NCI-H2196 (cell line): ENCODE measurements at regions not wholly inside any gene's neighbourhood (a gene's known extent, or its start where the extent isn't known, plus 50 kb on each side); places are given as distances from the start of the nearest gene placed in this dataset.

Experiments
- DNase-seq: peaks from one replicate; lab custom pipeline; 2025; ENCODE audit not compliant: unreplicated experiment; lab: John Stamatoyannopoulos, UW

DNA sequence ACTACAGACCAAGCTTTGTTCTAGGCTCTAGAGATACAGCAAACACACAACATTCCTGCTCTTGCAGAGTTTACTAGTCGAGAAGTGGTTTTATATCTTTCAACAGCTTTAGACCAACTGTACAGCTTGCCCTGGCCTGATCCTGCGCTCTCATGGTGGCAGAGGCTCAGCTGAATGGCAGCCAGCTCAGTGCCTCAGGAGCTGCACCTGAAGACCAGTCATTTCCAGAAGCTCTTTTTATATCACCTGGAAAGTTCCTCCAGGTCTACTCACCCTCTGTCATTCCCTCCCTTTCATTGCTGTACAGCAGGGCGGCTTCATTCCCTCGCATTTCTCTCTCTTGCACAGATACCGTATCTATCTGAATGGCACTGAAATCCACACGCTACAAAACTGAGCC is 319.8 kb downstream of the GATA3 start:
- no peak for DNase-seq

DNA sequence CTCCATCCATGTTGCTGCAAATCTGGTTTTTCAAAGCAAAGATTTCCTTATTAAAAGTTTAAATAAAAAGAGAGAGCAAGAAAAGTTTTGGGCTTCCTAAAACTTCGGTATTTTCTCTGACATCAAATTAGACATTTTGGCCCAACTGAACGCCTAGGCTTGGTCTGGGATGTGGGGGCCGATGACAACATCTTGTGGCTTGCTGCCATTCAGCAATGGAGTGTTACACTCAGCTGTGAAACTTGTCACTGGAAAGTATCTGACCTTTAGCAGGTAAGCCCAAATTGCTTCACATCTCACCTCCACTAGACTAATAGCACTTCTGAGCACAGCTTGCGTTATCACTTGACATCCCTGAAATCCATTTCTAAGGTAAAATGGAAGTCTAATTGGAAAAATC is 320.6 kb downstream of the GATA3 start:
- DNase-seq = no peak

GRCh38 chr10:8378198-8378983 is 323.9 kb downstream of the GATA3 start:
- no peak for DNase-seq

DNA sequence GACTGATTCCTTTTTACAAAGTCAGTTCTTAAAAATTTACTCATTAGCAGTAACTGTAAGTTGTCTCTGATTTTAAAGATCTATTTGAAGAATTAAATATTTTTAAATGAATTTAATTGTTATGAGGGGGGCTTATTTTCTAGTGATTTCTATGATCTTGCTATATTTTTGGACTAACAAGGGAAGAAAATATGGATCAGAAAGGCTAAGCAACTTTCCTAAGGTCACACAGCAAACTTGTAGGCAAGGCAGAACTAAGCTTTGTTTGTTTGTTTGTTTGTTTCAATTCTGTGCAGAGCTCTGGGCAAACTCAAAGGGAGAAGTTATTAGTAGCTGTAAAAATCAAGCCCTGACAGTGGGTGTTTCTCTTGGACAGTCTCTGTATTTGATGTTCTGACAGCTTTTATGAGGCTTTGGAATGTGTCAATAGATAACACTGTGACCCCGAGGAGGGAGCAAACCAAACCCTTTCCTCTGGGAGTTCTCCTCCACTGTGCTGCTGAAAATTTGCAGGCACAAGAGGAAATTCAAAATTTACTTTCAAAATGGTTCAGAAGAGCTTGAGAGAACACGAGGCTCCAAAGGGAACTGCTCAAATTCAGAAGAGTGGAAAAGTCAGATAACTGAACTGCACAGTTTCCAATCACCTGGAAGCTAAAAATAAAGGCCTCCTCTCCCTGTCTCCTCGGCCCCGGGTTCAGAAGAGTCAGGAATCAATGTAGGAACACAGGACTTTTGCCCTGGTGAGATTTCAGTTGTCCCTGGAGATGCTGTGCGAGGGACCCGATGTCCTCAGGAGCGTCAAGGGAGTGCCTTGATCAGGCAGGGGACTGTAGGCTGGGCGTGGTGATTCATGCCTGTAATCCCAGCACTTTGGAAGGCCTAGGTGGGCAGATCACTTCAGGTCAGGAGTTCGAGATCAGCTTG is 325.7 kb downstream of the GATA3 start:
- DNase-seq = no peak

DNA sequence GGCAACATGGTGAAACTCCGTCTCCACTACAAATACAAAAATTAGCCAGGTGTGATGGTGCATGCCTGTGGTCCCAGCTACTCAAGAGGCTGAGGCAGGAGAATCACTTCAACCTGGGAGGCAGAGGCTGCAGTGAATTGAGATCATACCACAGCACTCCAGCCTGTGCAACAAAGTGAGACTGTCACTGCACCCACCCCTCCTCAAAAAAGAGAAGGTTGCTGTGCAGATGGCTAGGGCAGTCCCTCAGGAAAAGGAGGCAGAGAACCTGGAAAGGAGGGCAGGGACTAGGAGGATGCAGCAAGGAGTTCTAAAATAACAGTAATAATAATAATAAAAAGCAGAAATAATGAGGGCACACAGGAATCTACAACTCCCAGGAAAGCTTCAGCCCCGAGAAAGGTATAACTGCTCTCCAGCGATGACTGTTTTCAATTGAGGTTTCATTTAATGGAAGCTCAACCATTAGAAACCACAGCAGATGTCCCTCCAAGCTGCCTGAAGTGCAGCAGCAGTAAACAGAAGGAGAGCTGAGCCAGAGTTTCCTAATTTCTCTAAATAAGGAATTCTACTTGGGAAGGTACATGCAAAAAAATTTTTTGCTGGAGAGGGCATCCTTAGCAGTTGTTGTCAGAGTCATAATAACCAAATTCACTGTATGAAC is 326.5 kb downstream of the GATA3 start:
- no peak for DNase-seq

- no peak for DNase-seq
Measured at GRCh38 chr10:8386781-8387180, 332.3 kb downstream of the GATA3 start.

DNA sequence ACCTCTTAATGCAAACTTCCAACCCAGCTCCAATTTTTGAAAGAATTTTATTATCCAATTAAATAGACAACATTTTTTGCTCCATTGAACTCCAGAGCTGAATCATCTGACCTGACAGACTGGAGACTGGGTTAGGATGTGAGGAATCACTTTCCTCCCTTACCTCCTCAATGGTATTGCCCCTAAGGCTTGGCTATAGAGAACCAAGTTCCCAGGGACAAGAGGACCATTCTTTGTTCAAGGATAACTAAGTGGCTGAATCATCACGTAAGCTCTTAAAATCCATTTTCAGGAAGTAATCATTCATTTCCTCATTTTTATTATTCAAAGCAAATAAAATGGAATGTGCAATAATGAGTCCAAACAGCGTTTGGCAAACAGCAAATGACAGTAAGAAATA is 335.1 kb downstream of the GATA3 start:
- no peak for DNase-seq

GRCh38 chr10:8392216-8392615 is 337.7 kb downstream of the GATA3 start:
- no peak for DNase-seq

DNA sequence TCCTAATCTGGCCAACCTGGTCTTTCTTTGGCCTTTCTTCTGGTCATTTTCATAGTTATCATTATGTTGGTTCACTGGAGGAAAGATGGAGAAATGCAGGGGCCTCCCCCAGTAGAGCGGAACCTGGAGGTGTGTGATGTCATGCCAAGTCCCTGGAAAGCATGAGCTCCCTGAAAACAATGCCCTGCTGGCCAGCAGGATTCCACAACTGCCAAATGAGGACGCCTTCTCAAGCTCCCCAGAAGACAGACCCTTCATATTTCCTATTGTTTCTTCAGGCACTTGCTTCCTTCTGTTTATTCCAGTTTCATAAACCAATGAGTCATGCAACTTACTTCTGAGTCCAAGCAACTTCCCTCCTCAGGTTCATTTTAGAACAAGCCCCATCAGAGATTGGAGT is 339.0 kb downstream of the GATA3 start:
- DNase-seq = no peak

- no peak for DNase-seq
Measured at GRCh38 chr10:8396675-8397074, 342.2 kb downstream of the GATA3 start.

DNA sequence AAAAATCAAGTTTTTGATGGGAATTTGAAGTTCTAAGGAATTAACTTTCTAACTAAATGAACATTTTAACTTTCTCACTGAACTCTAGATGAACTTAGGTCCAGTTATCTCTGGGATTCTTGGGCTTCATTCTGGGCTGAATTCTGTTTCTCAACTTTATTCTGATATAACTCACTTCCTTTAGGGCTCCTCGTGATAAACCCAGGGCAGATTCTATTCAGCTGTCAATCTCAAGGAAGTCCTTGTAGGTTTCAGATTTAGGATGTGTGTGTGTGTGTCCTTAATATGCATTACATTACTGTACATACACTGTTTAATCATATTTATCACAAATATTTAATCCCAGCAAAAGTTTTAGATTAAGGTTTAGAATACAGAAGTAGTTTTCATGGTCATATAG is 344.3 kb downstream of the GATA3 start:
- no peak for DNase-seq

- no peak for DNase-seq
Measured at GRCh38 chr10:8400151-8400550, 345.7 kb downstream of the GATA3 start.

GRCh38 chr10:8400892-8401291 is 346.4 kb downstream of the GATA3 start:
- DNase-seq = no peak

GRCh38 chr10:8401531-8401930 is 347.0 kb downstream of the GATA3 start:
- no peak for DNase-seq

- DNase-seq = no peak
Measured at GRCh38 chr10:8402576-8402975, 348.1 kb downstream of the GATA3 start.

DNA sequence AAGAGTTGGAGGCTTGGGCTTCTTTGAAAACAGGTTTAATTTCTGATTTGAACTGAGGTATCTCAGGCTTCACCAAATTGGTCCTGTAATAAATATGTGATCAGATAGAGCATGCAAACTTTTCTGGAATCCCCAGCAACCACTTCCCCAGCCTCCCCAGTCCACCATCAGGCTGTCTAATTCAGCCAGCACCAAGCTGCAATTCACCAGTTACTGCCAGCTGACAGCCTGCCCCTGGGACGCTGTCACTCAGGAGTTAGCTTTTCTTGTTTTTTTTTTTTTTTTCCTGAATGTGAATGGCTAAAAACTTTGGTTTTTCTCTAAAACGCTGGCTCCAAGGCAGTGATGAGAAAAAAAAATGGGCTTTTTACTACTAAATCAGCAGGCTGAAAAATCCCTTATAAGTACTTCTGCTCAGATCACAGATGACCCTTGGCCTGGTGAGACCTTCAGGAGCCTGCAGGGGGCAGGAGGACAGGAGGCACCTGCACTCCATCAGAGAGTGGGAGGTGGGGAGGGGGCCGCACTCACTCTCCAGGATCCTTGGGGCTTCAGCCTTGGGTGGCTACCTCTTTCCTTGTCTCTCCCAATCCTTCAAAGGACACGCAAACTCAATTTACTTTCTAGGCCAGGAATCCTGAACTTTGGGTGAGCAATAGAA is 349.4 kb downstream of the GATA3 start:
- no peak for DNase-seq

GRCh38 chr10:8404721-8405120 is 350.2 kb downstream of the GATA3 start:
- DNase-seq = no peak

DNA sequence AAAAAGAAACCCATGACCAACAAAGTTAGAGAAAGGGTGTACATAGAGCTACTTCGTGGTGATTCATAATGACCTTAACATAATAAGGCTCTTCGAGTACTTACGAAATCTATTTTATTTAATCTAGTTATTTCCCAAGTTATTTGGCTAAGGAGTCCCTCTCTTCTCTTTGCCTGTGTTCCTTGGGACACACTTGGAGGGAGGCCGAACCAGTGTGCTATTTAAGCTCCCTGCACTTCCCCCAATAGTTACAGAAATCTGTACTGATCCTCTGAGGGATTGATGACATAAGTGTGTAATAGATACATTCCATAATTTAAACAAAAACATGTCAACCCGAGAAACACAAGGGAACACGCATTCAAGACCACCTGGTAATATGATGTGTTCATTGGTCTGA is 351.1 kb downstream of the GATA3 start:
- DNase-seq = no peak

GRCh38 chr10:8407501-8408021 is 353.1 kb downstream of the GATA3 start:
- DNase-seq = no peak

GRCh38 chr10:8410506-8410905 is 356.0 kb downstream of the GATA3 start:
- no peak for DNase-seq

DNA sequence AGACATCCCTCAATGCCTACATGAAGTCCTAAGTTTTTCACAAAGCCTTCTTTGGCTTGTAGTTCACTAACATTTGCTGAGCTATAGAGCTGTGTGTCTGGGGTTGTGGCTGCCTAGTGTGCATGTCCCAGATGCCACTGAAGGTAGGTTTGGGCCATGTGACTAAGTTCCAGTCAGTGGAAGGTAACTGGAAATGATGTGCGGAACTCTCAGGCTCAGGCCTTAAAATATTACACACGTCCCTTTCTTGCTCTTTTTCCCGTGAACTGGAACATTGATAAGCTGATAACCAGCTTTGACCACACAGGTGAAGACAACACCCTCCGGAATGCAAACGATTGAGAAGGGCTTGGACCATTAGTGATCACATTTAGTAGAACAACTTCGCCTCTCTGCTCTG is 358.1 kb downstream of the GATA3 start:
- DNase-seq = no peak
